Neuronal stem cell (in vitro differentiated cells): ENCODE measurements at regions not wholly inside any gene's neighbourhood (a gene's known extent, or its start where the extent isn't known, plus 50 kb on each side); places are given as distances from the start of the nearest gene placed in this dataset.

Source experiments
- DNase-seq: peaks from one replicate; pipeline ENCODE4 v3.0.0-alpha.2; 2013; ENCODE audit warnings: low spot score
- H2AFZ ChIP-seq: one replicate; pipeline ENCODE4 v1.6.1; 2013; ENCODE audit warnings: mild to moderate bottlenecking, low read length, inconsistent platforms
- H2AK5ac ChIP-seq: 2 replicates; pipeline ENCODE4 v1.6.1; 2013; ENCODE audit warnings: low read depth, mild to moderate bottlenecking, inconsistent platforms, low read length, moderate library complexity, mixed read lengths
- H2BK120ac ChIP-seq: 2 replicates; pipeline ENCODE4 v1.6.1; 2013; ENCODE audit warnings: low read depth, mild to moderate bottlenecking, inconsistent platforms, low read length, moderate library complexity, mixed read lengths
- H2BK12ac ChIP-seq: one replicate; pipeline ENCODE4 v1.6.1; 2013; ENCODE audit warnings: low read length, inconsistent platforms
- H2BK15ac ChIP-seq: 2 replicates; pipeline ENCODE4 v1.6.1; 2013; ENCODE audit warnings: mild to moderate bottlenecking, low read length, inconsistent platforms, mixed read lengths
- H2BK5ac ChIP-seq: one replicate; pipeline ENCODE4 v1.6.1; 2013; ENCODE audit warnings: inconsistent platforms, mild to moderate bottlenecking, low read length, moderate library complexity
- H3K14ac ChIP-seq: one replicate; pipeline ENCODE4 v1.6.1; 2013; ENCODE audit warnings: low read length, inconsistent platforms
- H3K18ac ChIP-seq: 2 replicates; pipeline ENCODE4 v1.6.1; 2013; ENCODE audit warnings: low read length, inconsistent platforms
- H3K23ac ChIP-seq: 2 replicates; pipeline ENCODE4 v1.6.1; 2013; ENCODE audit warnings: low read depth, mild to moderate bottlenecking, mixed read lengths, low read length, inconsistent platforms; ENCODE audit not compliant: poor library complexity
- H3K27ac ChIP-seq: replicated peaks from 3 replicates; pipeline ENCODE4 v1.5.1; 2013; ENCODE audit warnings: low read length, inconsistent platforms
- H3K27me3 ChIP-seq, 3 experiments: 2 replicates each; pipeline ENCODE4 v1.6.1; 2013; ENCODE audit warnings: low read length in 3 of 3, mild to moderate bottlenecking in 2 of 3, inconsistent platforms in 1 of 3, low read depth in 1 of 3, mixed read lengths in 1 of 3, moderate library complexity in 1 of 3; ENCODE audit not compliant: control insufficient read depth in 3 of 3, insufficient read depth in 3 of 3
- H3K36me3 ChIP-seq, 2 donors: replicated peaks in 1 of 2; 2 replicates each; pipeline ENCODE4 v1.6.1; 2013; ENCODE audit warnings: low read length in 2 of 2; ENCODE audit not compliant: control insufficient read depth in 2 of 2, insufficient read depth in 2 of 2
- H3K4ac ChIP-seq: 2 replicates; pipeline ENCODE4 v1.6.1; 2013; ENCODE audit warnings: inconsistent platforms, mild to moderate bottlenecking, low read length, moderate library complexity
- H3K4me1 ChIP-seq, 2 donors: 1 replicate in 1 of 2; 2 replicates in 1 of 2; pipeline ENCODE4 v1.6.1; 2013; ENCODE audit warnings: low read length in 2 of 2, low read depth in 1 of 2; ENCODE audit not compliant: control insufficient read depth in 2 of 2, insufficient read depth in 1 of 2
- H3K4me2 ChIP-seq: one replicate; pipeline ENCODE4 v1.6.1; 2013; ENCODE audit warnings: mild to moderate bottlenecking, low read length, inconsistent platforms; ENCODE audit not compliant: insufficient read depth, poor library complexity, severe bottlenecking
- H3K4me3 ChIP-seq, 2 donors: 2 replicates each; pipeline ENCODE4 v1.5.1; 2013; ENCODE audit warnings: low read length in 2 of 2, mild to moderate bottlenecking in 2 of 2, inconsistent platforms in 1 of 2, moderate library complexity in 1 of 2
- H3K79me1 ChIP-seq: one replicate; pipeline ENCODE4 v1.6.1; 2013; ENCODE audit warnings: low read depth, mild to moderate bottlenecking, inconsistent platforms, low read length, moderate library complexity
- H3K9ac ChIP-seq: one replicate; pipeline ENCODE4 v1.6.1; 2013; ENCODE audit warnings: mild to moderate bottlenecking, low read depth, low read length, inconsistent platforms; ENCODE audit not compliant: poor library complexity
- H3K9me3 ChIP-seq, 2 donors: replicated peaks in 1 of 2; 2 replicates each; pipeline versions ENCODE3 to v1.6.1; 2013; ENCODE audit warnings: low read length in 2 of 2, mild to moderate bottlenecking in 2 of 2, inconsistent platforms in 1 of 2, low read depth in 1 of 2, mixed read lengths in 1 of 2, moderate library complexity in 1 of 2; ENCODE audit not compliant: control insufficient read depth in 2 of 2, insufficient read depth in 1 of 2
- H4K8ac ChIP-seq: one replicate; pipeline ENCODE4 v1.6.1; 2013; ENCODE audit warnings: low read depth, mild to moderate bottlenecking, inconsistent platforms, low read length, moderate library complexity
- H4K91ac ChIP-seq: one replicate; pipeline ENCODE4 v1.6.1; 2013; ENCODE audit warnings: low read length, low read depth, mild to moderate bottlenecking, inconsistent platforms; ENCODE audit not compliant: poor library complexity
- WGBS, 2 donors: extraction: QIAGEN DNeasy Blood & Tissue Kit; methylation state at CpG; one replicate each; pipeline ENCODE4 v1.1.7; 2013; ENCODE audit warnings: missing lambda C conversion rate in 2 of 2, mixed read lengths in 1 of 2; ENCODE audit not compliant: insufficient read length in 2 of 2, insufficient replicate concordance in 1 of 2; ENCODE audit errors: extremely low coverage in 2 of 2; 5-methylcytosine and 5-hydroxymethylcytosine counted together

DNA sequence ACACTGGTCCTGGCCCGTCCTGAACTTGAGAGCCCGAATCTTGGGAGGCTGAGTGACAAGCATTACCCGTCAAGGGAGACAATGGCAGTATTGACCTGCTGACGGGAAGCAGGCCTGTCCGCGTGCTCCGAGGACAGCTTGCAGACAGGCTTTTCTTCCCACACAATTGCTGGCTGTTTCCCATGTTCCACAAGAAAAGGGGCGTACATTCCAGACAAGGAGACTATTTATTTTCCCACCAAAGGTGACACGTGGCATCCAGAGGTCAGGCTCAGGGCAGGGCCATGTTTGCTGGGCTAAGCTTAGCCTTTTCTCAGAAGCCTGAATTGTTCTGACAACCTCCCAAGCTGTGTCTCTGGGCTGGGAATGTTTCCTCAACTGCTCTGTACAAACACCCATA is 86.9 kb upstream of the SPON1 start:
- no peak overlapping the region for H2BK120ac ChIP-seq
- H4K8ac ChIP-seq: no peak overlapping the region
- peak; percentile 43 for DNase-seq
- H3K4ac ChIP-seq: no peak overlapping the region
- no peak overlapping the region for H3K4me2 ChIP-seq
- no peak overlapping the region for H3K23ac ChIP-seq
- no peak overlapping the region for H3K14ac ChIP-seq
- no peak overlapping the region for H2BK5ac ChIP-seq
- no peak overlapping the region for H3K27ac ChIP-seq
- no peak overlapping the region for H2BK15ac ChIP-seq
- no CpG with 5 or more reads among the region's 9 CpGs for WGBS, 2 donors
- H3K79me1 ChIP-seq: no peaks in the 10 kb centered on the region
- no peaks in the 10 kb centered on the region for H3K9me3 ChIP-seq
- H2BK12ac ChIP-seq: no peak overlapping the region
- H3K36me3 ChIP-seq: no peaks in the 10 kb centered on the region
- H3K4me1 ChIP-seq: peaks cover 0 to 9% of the 10 kb centered on the region in 2 donors
- H3K9ac ChIP-seq: no peak overlapping the region
- no peak overlapping the region for H2AK5ac ChIP-seq
- H3K18ac ChIP-seq: no peak overlapping the region
- no peak overlapping the region for H2AFZ ChIP-seq
- H3K4me3 ChIP-seq: no peak overlapping the region
- no peaks in the 10 kb centered on the region for H3K27me3 ChIP-seq
- H4K91ac ChIP-seq: no peak overlapping the region

DNA sequence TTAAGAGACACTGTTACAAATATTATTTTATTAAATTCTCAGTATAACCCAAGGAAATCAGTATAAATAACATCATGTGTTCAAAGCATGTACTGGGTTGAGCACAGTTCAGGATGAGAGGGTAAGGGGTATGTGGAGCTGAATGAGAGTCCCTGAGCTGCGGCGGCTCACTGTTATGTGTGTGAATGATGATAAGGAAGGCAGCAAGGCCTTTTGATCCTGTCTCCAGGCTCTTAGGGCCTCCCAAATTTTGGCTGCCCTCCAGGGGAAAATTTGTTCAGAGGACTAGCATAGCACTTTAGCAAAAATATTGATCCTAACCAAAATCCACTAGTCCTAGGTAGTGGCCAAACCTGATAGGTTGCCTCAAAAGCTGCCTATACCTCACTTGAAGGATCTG is 86.1 kb upstream of the SPON1 start:
- Histone ChIP-seq H3K79me1 (no peaks in the 10 kb centered on the region), H3K23ac (no peak overlapping the region), H3K36me3 (no peaks in the 10 kb centered on the region), H3K4ac (no peak overlapping the region), H3K14ac (no peak overlapping the region), H3K27me3 (no peaks in the 10 kb centered on the region), H3K9ac (no peak overlapping the region), H3K27ac (no peak overlapping the region), H3K18ac (no peak overlapping the region), H2AFZ (no peak overlapping the region), H2BK120ac (no peak overlapping the region), H2BK5ac (no peak overlapping the region), H2BK15ac (no peak overlapping the region), H3K4me2 (no peak overlapping the region), H4K91ac (no peak overlapping the region), H2BK12ac (no peak overlapping the region), H2AK5ac (no peak overlapping the region), H3K4me3 (no peak overlapping the region), H3K4me1 (peaks cover 0 to 9% of the 10 kb centered on the region in 2 donors), H3K9me3 (no peaks in the 10 kb centered on the region), H4K8ac (no peak overlapping the region)
- no peak for DNase-seq
- no CpG with 5 or more reads among the region's 2 CpGs for WGBS, 2 donors

DNA sequence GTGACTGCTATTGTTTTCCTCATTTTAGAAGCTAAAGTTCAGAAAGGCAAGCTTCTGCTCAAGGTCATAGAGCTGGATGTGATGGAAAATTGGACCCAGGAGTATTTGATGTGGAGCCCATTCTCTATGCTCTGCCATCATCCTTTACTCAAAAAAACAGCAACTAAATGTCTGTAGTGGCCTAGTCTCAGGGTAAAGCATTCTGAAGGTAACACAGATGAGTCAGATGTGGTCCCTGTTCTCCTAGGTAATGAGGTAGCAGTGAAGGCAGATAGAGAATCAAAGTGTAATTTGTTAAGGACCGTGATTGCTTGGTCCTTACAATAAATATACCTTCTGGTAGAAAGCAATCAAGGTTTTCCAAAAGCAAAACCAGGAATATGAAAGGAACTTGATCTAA is 84.4 kb upstream of the SPON1 start:
- no peak overlapping the region for H2BK12ac ChIP-seq
- no peaks in the 10 kb centered on the region for H3K79me1 ChIP-seq
- no peaks in the 10 kb centered on the region for H3K36me3 ChIP-seq
- H3K27ac ChIP-seq: no peak overlapping the region
- no peaks in the 10 kb centered on the region for H3K9me3 ChIP-seq
- H2BK5ac ChIP-seq: no peak overlapping the region
- H4K91ac ChIP-seq: no peak overlapping the region
- no peak overlapping the region for H3K14ac ChIP-seq
- DNase-seq: no peak
- H3K4ac ChIP-seq: no peak overlapping the region
- H4K8ac ChIP-seq: no peak overlapping the region
- H3K4me3 ChIP-seq: no peak overlapping the region
- H3K9ac ChIP-seq: no peak overlapping the region
- H2AFZ ChIP-seq: no peak overlapping the region
- H3K18ac ChIP-seq: no peak overlapping the region
- no CpG with 5 or more reads among the region's 1 CpG for WGBS, 2 donors
- no peak overlapping the region for H3K4me2 ChIP-seq
- H2BK120ac ChIP-seq: no peak overlapping the region
- H3K4me1 ChIP-seq: peaks cover 0 to 9% of the 10 kb centered on the region in 2 donors
- H2BK15ac ChIP-seq: no peak overlapping the region
- H3K27me3 ChIP-seq: no peaks in the 10 kb centered on the region
- H3K23ac ChIP-seq: no peak overlapping the region
- no peak overlapping the region for H2AK5ac ChIP-seq

DNA sequence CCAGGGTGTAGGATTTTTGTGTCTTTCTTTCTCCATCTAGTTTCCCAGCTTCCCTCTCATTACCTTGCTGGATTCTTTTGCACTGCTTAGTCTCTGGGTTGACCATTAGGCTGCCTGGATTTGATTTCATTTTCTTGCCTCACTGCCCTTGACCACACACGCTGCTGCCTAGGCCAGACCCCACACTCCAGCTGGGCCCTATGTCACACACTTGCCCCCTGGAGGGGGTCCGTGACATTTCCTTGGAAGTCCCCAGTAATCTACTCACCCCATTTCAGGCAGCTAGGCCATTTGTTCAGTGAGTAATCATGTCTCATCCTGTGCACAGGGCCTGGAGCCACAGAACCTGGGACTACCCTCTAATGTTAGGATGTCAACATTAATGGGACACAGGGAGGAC is 81.9 kb upstream of the SPON1 start:
- no peak for DNase-seq
- H3K27me3 ChIP-seq: no peaks in the 10 kb centered on the region
- no peaks in the 10 kb centered on the region for H3K79me1 ChIP-seq
- H3K23ac ChIP-seq: no peak overlapping the region
- no peak overlapping the region for H3K4me3 ChIP-seq
- H2BK12ac ChIP-seq: no peak overlapping the region
- no peak overlapping the region for H3K18ac ChIP-seq
- H3K4ac ChIP-seq: no peak overlapping the region
- H3K9me3 ChIP-seq: no peaks in the 10 kb centered on the region
- H3K27ac ChIP-seq: no peak overlapping the region
- H4K8ac ChIP-seq: no peak overlapping the region
- H2AFZ ChIP-seq: no peak overlapping the region
- no peak overlapping the region for H2BK15ac ChIP-seq
- H3K4me2 ChIP-seq: no peak overlapping the region
- H2BK120ac ChIP-seq: no peak overlapping the region
- no peak overlapping the region for H4K91ac ChIP-seq
- no peaks in the 10 kb centered on the region for H3K36me3 ChIP-seq
- no peak overlapping the region for H3K14ac ChIP-seq
- H2AK5ac ChIP-seq: no peak overlapping the region
- H2BK5ac ChIP-seq: no peak overlapping the region
- H3K9ac ChIP-seq: no peak overlapping the region
- no CpG with 5 or more reads among the region's 2 CpGs for WGBS, 2 donors
- H3K4me1 ChIP-seq: peaks cover 0 to 4% of the 10 kb centered on the region in 2 donors
